Thyroid gland (tissue), 4 donors: ENCODE measurements at regions not wholly inside any gene's neighbourhood (a gene's known extent, or its start where the extent isn't known, plus 50 kb on each side); places are given as distances from the start of the nearest gene placed in this dataset.
"Not testable (repeated sequence)": the region's sequence is repeated elsewhere in the genome, so short reads cannot be mapped to it uniquely, and the experiment has no call there.

Source experiments
- DNase-seq, 2 donors: peaks; one replicate each; pipeline ENCODE4 v3.0.0-alpha.2; 2019
- H3K27ac ChIP-seq, 3 donors: fragments of 200-600 bp; sonication (generic); 1 replicate in 2 of 3; 2 replicates in 1 of 3; pipeline ENCODE4 v1.5.1; 2016 to 2019; ENCODE audit warnings: mild to moderate bottlenecking in 1 of 3, moderate library complexity in 1 of 3
- H3K27me3 ChIP-seq: fragments of 200-600 bp; sonication (generic); one replicate; pipeline ENCODE4 v1.5.1; 2019
- H3K36me3 ChIP-seq, 2 donors: fragments of 200-600 bp; sonication (generic); one replicate each; pipeline ENCODE4 v1.5.1; 2016 to 2019
- H3K4me1 ChIP-seq, 2 donors: fragments of 200-600 bp; sonication (generic); one replicate each; pipeline ENCODE4 v1.5.1; 2017 to 2019
- H3K4me3 ChIP-seq, 3 donors: fragments of 200-600 bp; sonication (generic); replicated peaks in 1 of 3; 1 replicate in 2 of 3; 2 replicates in 1 of 3; pipeline ENCODE4 v1.5.1; 2016; ENCODE audit warnings: mild to moderate bottlenecking in 1 of 3
- H3K9me3 ChIP-seq: fragments of 200-600 bp; sonication (generic); one replicate; pipeline ENCODE4 v1.5.1; 2017
- POLR2A ChIP-seq, 2 donors: fragments of 450-650 bp; IDR thresholded peaks; one replicate each; pipeline ENCODE4 v1.6.1; 2017; ENCODE audit warnings: antibody characterized with exemption in 2 of 2, mild to moderate bottlenecking in 2 of 2, moderate library complexity in 1 of 2
- WGBS, 2 donors: methylation state at CpG; one replicate each; pipeline ENCODE4 v1.1.5; 2017; 5-methylcytosine and 5-hydroxymethylcytosine counted together
- intact Hi-C: fragments of 100-400 bp; cut with DNase I; formaldehyde crosslinking; loops from one replicate; pipeline ENCODE4 v1.15.1; 2023
- TF ChIP-seq, protein P1 (sequence below), 6 experiments: fragments of 200-600 bp in 3 of 6; fragments of 450-650 bp in 3 of 6; sonication (generic) in 3 of 6; IDR thresholded peaks; one replicate each; pipeline ENCODE4 v1.5.1; 2016 to 2019; ENCODE audit warnings: antibody characterized with exemption in 6 of 6, mild to moderate bottlenecking in 2 of 6, inconsistent platforms in 1 of 6, moderate library complexity in 1 of 6

- 48 to 61% methylated on average over 2 of the region's 2 CpGs for WGBS, 2 donors
- TF ChIP-seq, protein P1, sequence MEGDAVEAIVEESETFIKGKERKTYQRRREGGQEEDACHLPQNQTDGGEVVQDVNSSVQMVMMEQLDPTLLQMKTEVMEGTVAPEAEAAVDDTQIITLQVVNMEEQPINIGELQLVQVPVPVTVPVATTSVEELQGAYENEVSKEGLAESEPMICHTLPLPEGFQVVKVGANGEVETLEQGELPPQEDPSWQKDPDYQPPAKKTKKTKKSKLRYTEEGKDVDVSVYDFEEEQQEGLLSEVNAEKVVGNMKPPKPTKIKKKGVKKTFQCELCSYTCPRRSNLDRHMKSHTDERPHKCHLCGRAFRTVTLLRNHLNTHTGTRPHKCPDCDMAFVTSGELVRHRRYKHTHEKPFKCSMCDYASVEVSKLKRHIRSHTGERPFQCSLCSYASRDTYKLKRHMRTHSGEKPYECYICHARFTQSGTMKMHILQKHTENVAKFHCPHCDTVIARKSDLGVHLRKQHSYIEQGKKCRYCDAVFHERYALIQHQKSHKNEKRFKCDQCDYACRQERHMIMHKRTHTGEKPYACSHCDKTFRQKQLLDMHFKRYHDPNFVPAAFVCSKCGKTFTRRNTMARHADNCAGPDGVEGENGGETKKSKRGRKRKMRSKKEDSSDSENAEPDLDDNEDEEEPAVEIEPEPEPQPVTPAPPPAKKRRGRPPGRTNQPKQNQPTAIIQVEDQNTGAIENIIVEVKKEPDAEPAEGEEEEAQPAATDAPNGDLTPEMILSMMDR (IDR thresholded peaks at IDR 0.05): no peak
- TF ChIP-seq POLR2A (IDR thresholded peaks at IDR 0.05): no peak
- Histone ChIP-seq H3K4me3 (no peak overlapping the region), H3K27ac (no peak overlapping the region), H3K4me1 (no peaks in the 10 kb centered on the region), H3K27me3 (no peaks in the 10 kb centered on the region), H3K9me3 (no peaks in the 10 kb centered on the region), H3K36me3 (no peaks in the 10 kb centered on the region)
- no peak for DNase-seq
- intact Hi-C loops: no loop called here
Measured at GRCh38 chr18:8519102-8519501, 90.1 kb upstream of the RAB12 start.

DNA sequence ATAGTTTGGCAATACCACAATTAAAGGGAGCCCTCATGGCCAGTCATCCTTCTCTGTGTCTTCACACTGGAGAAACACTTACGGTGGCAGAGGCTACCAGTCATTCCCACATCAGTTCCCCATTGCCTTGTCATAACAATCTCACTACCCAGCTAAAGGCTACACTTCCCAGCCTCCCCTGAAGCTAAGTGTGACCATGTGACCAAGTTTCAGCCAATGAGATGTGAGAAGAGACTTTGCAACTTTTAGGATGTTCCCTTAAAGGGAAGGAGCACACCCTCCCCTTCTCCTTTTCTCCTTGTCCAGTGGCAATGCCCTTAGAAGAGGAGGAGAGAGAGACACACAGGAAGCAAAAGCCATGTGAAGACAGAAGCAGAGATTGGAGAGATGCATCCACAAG, 89.0 kb upstream of the RAB12 start:
- WGBS, 2 donors: 91 to 100% methylated on average over 1 of the region's 1 CpG
- Histone ChIP-seq H3K9me3 (no peaks in the 10 kb centered on the region), H3K4me3 (no peak overlapping the region), H3K27ac (no peak overlapping the region), H3K27me3 (no peaks in the 10 kb centered on the region), H3K36me3 (no peaks in the 10 kb centered on the region), H3K4me1 (no peaks in the 10 kb centered on the region)
- TF ChIP-seq, protein P1 (IDR thresholded peaks at IDR 0.05): no peak
- TF ChIP-seq POLR2A (IDR thresholded peaks at IDR 0.05): no peak
- DNase-seq: no peak
- intact Hi-C loops: no loop called here

- H3K36me3 ChIP-seq: no peaks in the 10 kb centered on the region
- WGBS, 2 donors: 74 to 79% methylated on average over 4 of the region's 4 CpGs
- no peak overlapping the region for H3K4me3 ChIP-seq
- TF ChIP-seq, protein P1 (IDR thresholded peaks at IDR 0.05): no peak
- TF ChIP-seq POLR2A (IDR thresholded peaks at IDR 0.05): no peak
- no peak overlapping the region for H3K27ac ChIP-seq
- no peaks in the 10 kb centered on the region for H3K4me1 ChIP-seq
- no peaks in the 10 kb centered on the region for H3K27me3 ChIP-seq
- no peaks in the 10 kb centered on the region for H3K9me3 ChIP-seq
- intact Hi-C loops: no loop called here
- DNase-seq: no peak
Measured at GRCh38 chr18:8522756-8523155, 86.5 kb upstream of the RAB12 start.

- no peaks in the 10 kb centered on the region for H3K36me3 ChIP-seq
- no peak for DNase-seq
- WGBS, 2 donors: 62 to 66% methylated on average over 6 of the region's 6 CpGs
- no peaks in the 10 kb centered on the region for H3K9me3 ChIP-seq
- no peak overlapping the region for H3K27ac ChIP-seq
- H3K4me1 ChIP-seq: no peaks in the 10 kb centered on the region
- H3K4me3 ChIP-seq: no peak overlapping the region
- no peaks in the 10 kb centered on the region for H3K27me3 ChIP-seq
- intact Hi-C loops: no loop called here
- TF ChIP-seq POLR2A (IDR thresholded peaks at IDR 0.05): no peak
Measured at GRCh38 chr18:8525692-8526091, 83.5 kb upstream of the RAB12 start.

GRCh38 chr18:8526332-8526731, 82.9 kb upstream of the RAB12 start:
- H3K36me3 ChIP-seq: no peaks in the 10 kb centered on the region
- no peaks in the 10 kb centered on the region for H3K27me3 ChIP-seq
- intact Hi-C loops: no loop called here
- TF ChIP-seq POLR2A (IDR thresholded peaks at IDR 0.05): no peak
- TF ChIP-seq, protein P1 (IDR thresholded peaks at IDR 0.05): no peak
- no peak for DNase-seq
- H3K27ac ChIP-seq: no peak overlapping the region
- no peaks in the 10 kb centered on the region for H3K4me1 ChIP-seq
- H3K9me3 ChIP-seq: no peaks in the 10 kb centered on the region
- 83 to 84% methylated on average over 9 of the region's 9 CpGs for WGBS, 2 donors
- H3K4me3 ChIP-seq: no peak overlapping the region

DNA sequence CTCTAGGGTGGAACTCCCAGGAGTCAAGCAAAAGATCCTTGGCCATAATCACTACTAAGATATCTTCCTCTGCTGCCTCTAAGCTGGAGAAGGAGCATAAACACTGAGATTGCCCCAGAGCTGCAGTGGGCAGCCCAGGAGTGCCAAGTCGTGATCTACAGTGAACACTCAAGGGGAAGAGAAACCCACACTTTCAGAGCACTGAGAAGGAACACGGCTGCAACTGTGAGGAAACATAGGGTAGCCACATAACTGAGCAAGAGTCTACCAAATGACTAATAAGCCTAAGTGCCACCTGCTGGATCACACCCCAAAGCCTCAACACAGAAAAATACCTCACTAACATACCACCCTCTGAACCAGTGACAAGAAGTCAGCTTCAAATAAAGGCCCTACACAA, 79.6 kb upstream of the RAB12 start:
- Histone ChIP-seq H3K36me3 (no peaks in the 10 kb centered on the region), H3K27ac (no peak overlapping the region), H3K4me1 (no peaks in the 10 kb centered on the region), H3K4me3 (no peak overlapping the region), H3K27me3 (no peaks in the 10 kb centered on the region), H3K9me3 (no peaks in the 10 kb centered on the region)
- TF ChIP-seq, protein P1 (IDR thresholded peaks at IDR 0.05): no peak
- TF ChIP-seq POLR2A (IDR thresholded peaks at IDR 0.05): no peak
- no peak for DNase-seq
- 80 to 98% methylated on average over 2 of the region's 2 CpGs for WGBS, 2 donors
- intact Hi-C loops: no loop called here

DNA sequence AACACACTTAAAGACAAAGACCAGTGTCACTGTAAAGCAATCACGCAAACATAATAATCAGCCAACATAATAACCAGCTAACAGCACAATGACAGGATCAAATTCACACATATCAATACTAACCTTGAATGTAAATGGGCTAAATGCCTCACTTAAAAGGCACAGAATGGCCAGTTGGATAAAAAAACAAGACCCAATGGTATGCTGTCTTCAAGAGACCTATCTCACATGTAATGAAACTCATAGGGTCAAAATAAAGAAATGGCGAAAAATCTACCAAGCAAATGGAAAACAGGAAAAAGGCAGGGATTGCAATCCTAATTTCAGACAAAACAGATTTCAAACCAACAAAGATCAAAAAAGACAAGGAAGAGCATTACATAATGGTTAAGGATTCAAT, 78.2 kb upstream of the RAB12 start:
- WGBS, 2 donors: 83 to 93% methylated on average over 2 of the region's 2 CpGs
- H3K4me1 ChIP-seq, intact Hi-C loops, H3K27ac ChIP-seq, H3K36me3 ChIP-seq, H3K27me3 ChIP-seq, DNase-seq, H3K4me3 ChIP-seq, H3K9me3 ChIP-seq: not testable (repeated sequence)
